Activated T-cell treated with anti-CD3 and anti-CD28 coated beads, Interleukin-2, amount 50 U/mL, for 24 hours (primary cell): ENCODE measurements at regions not wholly inside any gene's neighbourhood (a gene's known extent, or its start where the extent isn't known, plus 50 kb on each side); places are given as distances from the start of the nearest gene placed in this dataset.

Experiments used
- DNase-seq: peaks from one replicate; pipeline ENCODE4 v3.0.0-alpha.2; 2020
- H3K27ac Mint-ChIP-seq: 2 replicates; pipeline ENCODE4 v1.8.0; 2020; ENCODE audit warnings: mild to moderate bottlenecking, mixed read lengths
- H3K27me3 Mint-ChIP-seq: 2 replicates; pipeline ENCODE4 v1.8.0; 2020; ENCODE audit warnings: mixed read lengths
- H3K36me3 Mint-ChIP-seq: 2 replicates; pipeline ENCODE4 v1.8.0; 2020; ENCODE audit warnings: low read depth, mixed read lengths
- H3K4me1 Mint-ChIP-seq: 2 replicates; pipeline ENCODE4 v1.8.0; 2020; ENCODE audit warnings: low read depth, mixed read lengths
- H3K4me3 Mint-ChIP-seq: 2 replicates; pipeline ENCODE4 v1.8.0; 2020; ENCODE audit warnings: mild to moderate bottlenecking, moderate library complexity, mixed read lengths
- H3K9me3 Mint-ChIP-seq: 2 replicates; pipeline ENCODE4 v1.8.0; 2020; ENCODE audit warnings: mixed read lengths

DNA sequence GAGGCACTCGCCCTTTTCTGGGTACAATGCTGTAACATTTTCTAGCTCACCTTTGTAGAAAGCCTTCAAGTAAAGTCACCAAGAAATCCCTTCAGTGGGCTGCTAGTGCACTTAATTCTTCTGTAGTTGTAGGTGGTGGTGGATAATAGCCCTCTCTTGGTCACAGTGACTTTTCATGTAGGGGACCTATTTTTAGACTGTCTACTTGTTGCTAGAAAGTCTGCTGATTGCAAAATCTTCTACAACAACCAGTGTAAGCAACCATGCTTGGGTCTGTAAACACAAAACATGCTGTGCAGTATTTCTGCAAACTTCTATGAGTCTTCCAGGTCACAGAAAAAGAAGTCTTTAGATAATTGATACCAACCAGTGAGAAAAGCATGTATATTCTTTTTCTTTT lies 55.6 kb downstream of the PBDC1 start:
- H3K4me1 Mint-ChIP-seq: no peaks in the 10 kb centered on the region
- no peak overlapping the region for H3K27ac Mint-ChIP-seq
- H3K4me3 Mint-ChIP-seq: no peak overlapping the region
- H3K9me3 Mint-ChIP-seq: peaks cover 4% of the 10 kb centered on the region
- no peak for DNase-seq
- peaks cover 44% of the 10 kb centered on the region for H3K27me3 Mint-ChIP-seq
- H3K36me3 Mint-ChIP-seq: no peaks in the 10 kb centered on the region

GRCh38 chrX:76248901-76249300 lies 76.0 kb downstream of the PBDC1 start:
- Mint-ChIP-seq H3K27ac (no peak overlapping the region), H3K9me3 (no peaks in the 10 kb centered on the region)

DNA sequence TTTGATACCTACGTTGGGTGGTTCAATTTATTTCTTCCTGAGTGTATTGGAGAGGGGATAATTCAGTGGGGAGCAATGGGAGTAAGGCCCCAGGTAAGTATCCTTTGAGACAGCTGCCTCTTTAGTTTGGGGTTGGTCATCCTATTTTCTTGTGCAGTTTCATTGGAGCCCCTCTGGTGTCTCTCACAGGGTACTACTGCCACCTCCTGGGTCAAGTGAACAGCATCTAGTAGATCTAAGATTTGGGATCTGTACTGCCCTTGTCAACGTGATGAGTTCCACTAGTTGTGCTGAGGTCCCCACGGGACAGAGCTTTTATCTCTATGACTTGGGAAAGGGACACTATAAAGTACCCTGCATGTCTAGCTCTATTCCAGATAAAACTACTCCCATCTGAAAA lies 80.6 kb downstream of the PBDC1 start:
- no peaks in the 10 kb centered on the region for H3K9me3 Mint-ChIP-seq
- DNase-seq: no peak
- no peaks in the 10 kb centered on the region for H3K36me3 Mint-ChIP-seq
- no peak overlapping the region for H3K4me3 Mint-ChIP-seq
- no peaks in the 10 kb centered on the region for H3K4me1 Mint-ChIP-seq
- H3K27ac Mint-ChIP-seq: no peak overlapping the region
- H3K27me3 Mint-ChIP-seq: peaks cover 54% of the 10 kb centered on the region

More at GRCh38 chrX:76248901-76249300, 76.0 kb downstream of the PBDC1 start:
- H3K4me3 Mint-ChIP-seq: no peak overlapping the region
- H3K4me1 Mint-ChIP-seq: no peaks in the 10 kb centered on the region
- no peak for DNase-seq
- peaks cover 45% of the 10 kb centered on the region for H3K27me3 Mint-ChIP-seq
- H3K36me3 Mint-ChIP-seq: no peaks in the 10 kb centered on the region

- Mint-ChIP-seq H3K4me3 (no peak overlapping the region), H3K27ac (no peak overlapping the region), H3K27me3 (peaks cover 44% of the 10 kb centered on the region), H3K36me3 (no peaks in the 10 kb centered on the region), H3K9me3 (no peaks in the 10 kb centered on the region), H3K4me1 (no peaks in the 10 kb centered on the region)
- DNase-seq: no peak
Observed at GRCh38 chrX:76279007-76279406, 106.1 kb downstream of the PBDC1 start.
